NCI-H1417 (cell line): ENCODE measurements at regions not wholly inside any gene's neighbourhood (a gene's known extent, or its start where the extent isn't known, plus 50 kb on each side); places are given as distances from the start of the nearest gene placed in this dataset.

ENCODE experiments used
- DNase-seq, 3 experiments: peaks; one replicate each; lab custom pipeline; 2025; lab: John Stamatoyannopoulos, UW

- DNase-seq, result no peak
Measured at GRCh38 chr1:2934156-2934540, 87.1 kb upstream of the ACTRT2 start.

GRCh38 chr1:2934642-2935081 is 86.6 kb upstream of the ACTRT2 start:
- no peak for DNase-seq

GRCh38 chr1:2935184-2935583 is 86.1 kb upstream of the ACTRT2 start:
- no peak for DNase-seq

DNA sequence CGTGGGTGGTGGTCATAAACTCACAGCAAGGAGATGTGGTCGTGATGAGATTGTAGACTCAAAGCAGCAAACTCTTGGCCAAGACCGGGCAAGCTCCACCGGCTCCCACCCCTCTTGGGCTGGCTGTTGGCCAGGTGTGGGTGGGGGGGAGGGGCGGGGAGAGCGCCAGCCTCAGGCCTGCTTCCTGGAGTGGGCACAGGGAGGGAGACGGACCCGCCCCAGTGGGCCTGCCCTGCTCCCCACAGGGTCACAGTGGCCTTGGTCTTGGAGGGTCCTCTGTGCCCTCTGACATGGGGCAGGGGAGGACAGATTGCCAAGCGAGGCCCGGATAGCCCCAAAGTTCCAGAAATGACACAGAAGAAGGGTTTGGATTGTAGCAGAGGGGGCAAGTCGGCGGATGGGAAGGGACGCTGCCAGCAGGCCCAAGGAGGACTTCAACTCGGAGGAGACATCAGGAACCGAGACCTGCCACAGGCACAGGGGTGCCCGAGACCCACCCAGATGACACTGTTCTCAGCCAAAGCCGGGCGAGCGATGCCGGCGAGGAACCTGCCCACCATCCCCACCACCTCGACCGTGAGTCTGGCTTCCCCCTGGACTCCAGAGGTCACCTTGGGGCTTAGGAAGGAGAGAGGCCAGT is 85.4 kb upstream of the ACTRT2 start:
- no peak for DNase-seq

DNA sequence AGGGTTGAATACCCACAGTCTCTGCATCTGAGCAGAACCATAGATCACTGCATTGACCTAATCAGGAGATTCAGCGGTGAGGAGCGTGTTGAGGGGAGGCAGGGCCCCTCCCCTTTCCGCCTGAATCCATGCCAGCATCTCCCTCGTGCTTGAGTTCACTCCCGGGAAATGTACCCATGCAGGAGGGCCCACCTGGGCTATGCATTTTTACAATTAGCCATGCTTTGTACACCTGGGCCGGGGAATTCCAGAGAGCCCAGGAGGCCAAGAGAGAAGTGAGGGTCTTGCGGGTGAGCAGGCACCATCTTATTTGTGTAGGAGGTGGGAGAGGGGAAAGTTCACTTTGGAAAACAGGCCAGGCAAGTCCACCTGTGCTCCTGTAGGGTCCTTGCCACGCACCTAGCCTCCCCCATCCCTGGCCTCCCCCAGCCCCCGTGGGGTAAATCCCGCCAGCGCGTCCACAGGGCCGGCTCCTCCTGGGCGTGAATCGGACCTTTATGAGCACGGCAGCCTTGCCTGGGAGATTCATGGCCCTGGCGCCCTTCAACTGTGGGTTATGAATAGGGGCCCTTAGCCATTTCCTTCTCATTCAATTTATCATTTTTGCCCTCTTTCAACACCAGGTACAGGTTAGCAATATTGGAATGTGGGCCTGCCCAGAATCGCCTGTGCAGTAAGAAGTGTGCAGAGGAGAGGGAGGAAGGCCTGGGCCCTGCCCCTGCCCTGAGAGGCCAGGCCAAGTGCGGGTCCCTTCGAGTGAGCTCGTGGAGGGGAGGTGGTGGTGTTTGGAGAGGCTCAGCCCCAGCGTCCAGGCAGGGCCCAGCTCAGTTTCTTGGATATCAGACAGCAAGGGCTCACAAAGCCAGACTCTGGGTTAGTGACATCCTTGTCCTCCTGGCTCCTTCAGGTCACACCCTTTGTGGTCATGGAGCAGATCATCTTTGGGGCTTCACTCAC is 84.4 kb upstream of the ACTRT2 start:
- DNase-seq, result no peak

GRCh38 chr1:2937805-2938204 is 83.5 kb upstream of the ACTRT2 start:
- DNase-seq, result no peak

GRCh38 chr1:2939041-2939552 is 82.2 kb upstream of the ACTRT2 start:
- DNase-seq, result no peak

DNA sequence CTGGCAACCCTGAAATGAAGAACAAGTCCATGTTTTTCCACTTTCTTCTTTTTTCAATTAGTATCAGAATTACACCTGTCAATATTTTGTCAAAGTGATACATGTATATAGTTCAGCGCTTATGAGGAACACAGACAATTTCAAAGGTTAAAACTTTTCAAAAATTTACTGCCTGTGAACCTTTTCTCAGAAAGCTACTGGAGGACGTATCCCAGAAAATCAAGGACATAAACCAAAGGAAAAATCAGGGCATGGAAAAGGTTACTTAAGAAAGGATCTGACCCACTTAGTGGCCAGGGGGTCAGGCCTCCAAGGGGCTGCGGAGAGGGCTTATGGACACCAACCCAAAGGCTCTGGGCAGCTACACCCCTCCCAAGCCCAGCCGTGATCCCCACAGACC is 81.1 kb upstream of the ACTRT2 start:
- no peak for DNase-seq

DNA sequence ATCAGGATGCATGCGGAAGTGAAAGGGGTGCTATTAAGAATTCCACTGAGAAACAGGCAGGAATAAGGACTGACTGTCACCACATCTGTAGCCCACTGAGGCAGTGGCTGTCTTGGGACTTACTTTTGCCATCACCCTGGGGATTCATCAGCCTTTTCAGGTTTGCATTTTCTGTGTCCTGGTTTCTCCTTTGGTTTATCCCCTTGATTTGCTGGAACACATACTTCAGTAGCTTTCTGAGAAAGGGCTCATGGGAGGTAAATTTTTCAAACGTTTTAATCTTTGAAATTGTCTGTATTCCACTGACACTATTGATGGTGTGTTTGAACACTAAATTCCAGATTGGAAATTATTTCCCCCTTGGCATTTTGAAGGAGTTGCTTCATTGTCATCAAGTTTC is 80.2 kb upstream of the ACTRT2 start:
- no peak for DNase-seq

GRCh38 chr1:2941907-2942306 is 79.4 kb upstream of the ACTRT2 start:
- DNase-seq, result no peak

DNA sequence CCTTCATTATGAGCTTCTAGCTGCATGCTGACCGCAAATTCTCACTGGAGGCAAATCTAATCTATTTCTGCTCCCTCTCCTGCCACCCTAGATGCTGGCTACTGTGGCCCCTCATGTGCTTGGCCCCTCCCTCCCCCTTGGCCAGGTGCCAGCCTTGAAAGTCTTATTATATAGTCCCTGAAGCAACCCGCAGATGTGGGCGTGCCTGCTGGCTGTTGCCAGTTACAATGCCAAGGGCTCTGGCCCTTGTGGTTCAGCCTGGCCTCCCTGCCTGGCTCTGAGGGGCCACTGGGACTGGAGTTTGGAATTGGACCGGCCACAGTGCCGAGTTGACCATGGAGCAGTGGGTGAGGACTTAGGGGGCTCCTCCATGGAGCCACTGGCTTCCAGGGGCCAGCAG is 78.9 kb upstream of the ACTRT2 start:
- no peak for DNase-seq

GRCh38 chr1:2943686-2944260 is 77.5 kb upstream of the ACTRT2 start:
- no peak for DNase-seq

- DNase-seq, result no peak
Measured at GRCh38 chr1:2944705-2945104, 76.6 kb upstream of the ACTRT2 start.

DNA sequence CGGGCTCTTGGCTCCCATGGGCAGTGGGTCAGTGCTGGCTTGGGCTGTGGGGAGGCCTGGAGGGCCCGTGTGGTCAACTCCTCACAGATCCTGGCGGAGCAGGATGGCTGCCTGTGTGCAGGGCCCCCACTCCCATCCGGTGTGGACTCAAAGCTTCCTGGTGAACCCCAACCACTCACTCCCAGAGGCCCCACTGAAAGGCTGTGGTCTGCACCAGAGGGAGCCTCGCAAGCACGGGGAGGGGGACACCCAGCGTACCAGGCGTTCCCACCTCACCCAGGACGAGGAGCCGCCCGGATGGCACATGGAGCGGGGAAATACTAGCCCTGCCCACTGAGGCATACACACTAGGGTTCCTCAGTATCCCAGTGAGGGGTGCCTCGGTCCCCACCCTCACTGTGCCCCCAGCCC is 75.4 kb upstream of the ACTRT2 start:
- no peak for DNase-seq

- DNase-seq, result no peak
Measured at GRCh38 chr1:2946291-2946690, 75.0 kb upstream of the ACTRT2 start.

GRCh38 chr1:2946999-2947690 is 74.1 kb upstream of the ACTRT2 start:
- DNase-seq, result peak in 1 of 3 experiments; percentile 11

GRCh38 chr1:2948001-2948750 is 73.1 kb upstream of the ACTRT2 start:
- no peak for DNase-seq

GRCh38 chr1:2948751-2949680 is 72.3 kb upstream of the ACTRT2 start:
- peak in 1 of 3 experiments; percentile 3 for DNase-seq

- DNase-seq, result no peak
Measured at GRCh38 chr1:2949966-2950925, 71.0 kb upstream of the ACTRT2 start.
